ENCODE measurements at regions not wholly inside any gene's neighbourhood (a gene's known extent, or its start where the extent isn't known, plus 50 kb on each side); places are given as distances from the start of the nearest gene placed in this dataset.

GRCh38 chr1:177511036-177511435 is 340.3 kb downstream of the BRINP2 start:
- H3K4me3 ChIP-seq: no peak overlapping the region
- H3K27ac ChIP-seq: no peak overlapping the region
- H3K9me3 ChIP-seq (replicated peaks in 1 of 3): peaks cover 0 to 2% (median 0%) of the 10 kb centered on the region in 3 donors
- intact Hi-C loops (cut with DNase I): no loop called here
- no peaks in the 10 kb centered on the region for H3K4me1 ChIP-seq (replicated peaks in 1 of 2)
- DNase-seq: no peak
- no peaks in the 10 kb centered on the region for H3K27me3 ChIP-seq
- no peaks in the 10 kb centered on the region for H3K36me3 ChIP-seq (replicated peaks in 1 of 2)
- TF ChIP-seq, protein P1, sequence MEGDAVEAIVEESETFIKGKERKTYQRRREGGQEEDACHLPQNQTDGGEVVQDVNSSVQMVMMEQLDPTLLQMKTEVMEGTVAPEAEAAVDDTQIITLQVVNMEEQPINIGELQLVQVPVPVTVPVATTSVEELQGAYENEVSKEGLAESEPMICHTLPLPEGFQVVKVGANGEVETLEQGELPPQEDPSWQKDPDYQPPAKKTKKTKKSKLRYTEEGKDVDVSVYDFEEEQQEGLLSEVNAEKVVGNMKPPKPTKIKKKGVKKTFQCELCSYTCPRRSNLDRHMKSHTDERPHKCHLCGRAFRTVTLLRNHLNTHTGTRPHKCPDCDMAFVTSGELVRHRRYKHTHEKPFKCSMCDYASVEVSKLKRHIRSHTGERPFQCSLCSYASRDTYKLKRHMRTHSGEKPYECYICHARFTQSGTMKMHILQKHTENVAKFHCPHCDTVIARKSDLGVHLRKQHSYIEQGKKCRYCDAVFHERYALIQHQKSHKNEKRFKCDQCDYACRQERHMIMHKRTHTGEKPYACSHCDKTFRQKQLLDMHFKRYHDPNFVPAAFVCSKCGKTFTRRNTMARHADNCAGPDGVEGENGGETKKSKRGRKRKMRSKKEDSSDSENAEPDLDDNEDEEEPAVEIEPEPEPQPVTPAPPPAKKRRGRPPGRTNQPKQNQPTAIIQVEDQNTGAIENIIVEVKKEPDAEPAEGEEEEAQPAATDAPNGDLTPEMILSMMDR (IDR thresholded peaks at IDR 0.05): no peak
- TF ChIP-seq POLR2A (IDR thresholded peaks at IDR 0.05): no peak
- WGBS, 4 donors: 59 to 64% (median 63%) methylated on average over 5 of the region's 5 CpGs

DNA sequence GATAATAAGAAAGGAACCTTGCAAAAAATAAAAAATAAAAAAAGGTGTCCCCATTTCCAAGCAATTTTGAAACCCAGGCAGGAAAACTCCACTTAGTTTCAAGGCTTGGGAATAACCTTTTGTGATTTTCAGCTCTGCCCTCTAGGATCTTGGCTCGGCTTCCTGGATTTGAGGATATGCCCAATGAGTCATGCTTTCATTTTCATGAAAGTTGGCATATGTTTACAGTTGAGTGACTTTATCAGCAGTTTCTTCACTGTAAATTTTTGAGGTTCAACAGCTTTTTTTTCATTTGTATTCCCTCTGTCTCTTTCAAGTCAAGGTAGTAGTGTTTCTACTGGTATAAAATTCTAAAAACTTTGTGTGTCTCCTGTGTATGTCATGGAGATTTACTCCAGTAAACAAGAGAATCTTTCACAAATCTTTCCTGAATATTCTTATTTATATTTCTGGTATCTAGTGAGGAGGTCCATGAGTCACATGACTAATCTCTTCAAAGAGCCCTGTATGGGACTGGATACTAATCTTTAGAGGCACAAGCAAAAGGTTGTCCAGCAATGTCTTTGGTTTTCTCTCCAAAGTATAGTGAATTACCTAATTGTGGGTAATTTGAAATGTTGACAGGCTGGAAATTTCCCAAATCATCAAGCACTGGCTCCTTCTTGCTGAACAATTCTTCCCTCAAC is 335.3 kb downstream of the BRINP2 start:
- Histone ChIP-seq H3K27ac (no peak overlapping the region), H3K4me1 (replicated peaks in 1 of 2) (no peaks in the 10 kb centered on the region), H3K36me3 (replicated peaks in 1 of 2) (no peaks in the 10 kb centered on the region), H3K9me3 (replicated peaks in 1 of 3) (peaks cover 0 to 8% (median 0%) of the 10 kb centered on the region in 3 donors), H3K4me3 (no peak overlapping the region), H3K27me3 (no peaks in the 10 kb centered on the region)
- WGBS, 4 donors: 35 to 69% (median 40%) methylated on average over 1 of the region's 1 CpG
- DNase-seq: no peak
- TF ChIP-seq, protein P1 (IDR thresholded peaks at IDR 0.05): no peak
- TF ChIP-seq POLR2A (IDR thresholded peaks at IDR 0.05): no peak
- intact Hi-C loops (cut with DNase I): no loop called here

GRCh38 chr1:177495878-177496277 is 325.1 kb downstream of the BRINP2 start:
- TF ChIP-seq, protein P1 (IDR thresholded peaks at IDR 0.05): no peak
- TF ChIP-seq POLR2A (IDR thresholded peaks at IDR 0.05): no peak
- 67 to 94% (median 79%) methylated on average over 1 to 2 of the region's 2 CpGs for WGBS, 4 donors
- H3K36me3 ChIP-seq (replicated peaks in 1 of 2): no peaks in the 10 kb centered on the region
- H3K27ac ChIP-seq: no peak overlapping the region
- H3K9me3 ChIP-seq (replicated peaks in 1 of 3): peaks cover 0 to 9% (median 0%) of the 10 kb centered on the region in 3 donors
- H3K4me1 ChIP-seq (replicated peaks in 1 of 2): no peaks in the 10 kb centered on the region
- DNase-seq: no peak
- no peak overlapping the region for H3K4me3 ChIP-seq
- intact Hi-C loops (cut with DNase I): no loop called here
- no peaks in the 10 kb centered on the region for H3K27me3 ChIP-seq

GRCh38 chr1:177490786-177491185 is 320.0 kb downstream of the BRINP2 start:
- Histone ChIP-seq H3K27me3 (no peaks in the 10 kb centered on the region), H3K27ac (no peak overlapping the region), H3K36me3 (replicated peaks in 1 of 2) (no peaks in the 10 kb centered on the region), H3K4me3 (no peak overlapping the region), H3K4me1 (replicated peaks in 1 of 2) (no peaks in the 10 kb centered on the region), H3K9me3 (replicated peaks in 1 of 3) (peaks cover 0 to 9% (median 0%) of the 10 kb centered on the region in 3 donors)
- intact Hi-C loops (cut with DNase I): no loop called here
- no peak for DNase-seq
- WGBS, 4 donors: 77 to 87% (median 82%) methylated on average over 2 of the region's 2 CpGs
- no peak for TF ChIP-seq POLR2A (IDR thresholded peaks at IDR 0.05)
- TF ChIP-seq, protein P1 (IDR thresholded peaks at IDR 0.05): no peak

Measured in adrenal gland (tissue), 9 donors.